ENCODE measurements at regions not wholly inside any gene's neighbourhood (a gene's known extent, or its start where the extent isn't known, plus 50 kb on each side); places are given as distances from the start of the nearest gene placed in this dataset.

DNA sequence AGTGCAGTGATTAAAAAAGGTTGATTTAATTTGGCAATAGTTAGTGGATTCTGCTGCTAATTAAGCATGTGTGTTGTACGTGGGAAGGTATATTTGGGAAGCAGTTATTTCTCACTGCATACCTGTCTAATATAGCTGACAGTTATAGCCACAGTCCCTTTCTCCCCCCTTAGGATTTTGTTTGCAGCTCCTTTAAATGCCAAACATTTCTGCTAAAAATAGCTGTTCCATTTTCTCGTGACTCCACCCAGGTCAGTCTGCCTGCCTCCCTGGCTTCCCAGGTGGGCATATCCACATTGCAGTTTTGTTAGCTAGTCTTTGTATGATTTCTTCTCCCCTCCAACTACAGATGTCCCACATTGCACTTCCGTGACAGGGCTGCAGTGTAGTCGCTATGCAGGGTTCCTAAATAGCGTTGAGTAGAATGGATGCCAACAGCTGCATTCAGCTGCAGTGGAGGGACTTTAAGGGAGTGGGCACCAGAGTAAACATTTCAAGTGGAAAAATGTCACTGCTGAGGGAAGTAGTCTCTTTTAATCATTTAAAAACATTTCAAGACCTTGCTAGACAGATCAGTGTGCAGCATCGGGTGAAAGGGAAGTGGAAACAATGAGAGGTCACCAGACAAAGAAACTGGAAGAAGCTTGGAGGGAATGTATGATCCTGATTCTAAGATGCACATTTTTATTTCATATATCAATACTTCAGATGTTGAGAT lies 326.3 kb downstream of the RAPGEF2 start:
- CTCF ChIA-PET: interaction anchor here (1.3 kb wide), 2 partner anchors 8 to 10 kb away, joined by 3 read pairs; no protein-coding TSS in a partner anchor
- H3K4me1 ChIP-seq (ENCODE audit: control extremely low read depth in 1 of 4, control insufficient read depth in 4 of 4, insufficient read depth in 4 of 4, low read length in 3 of 4): peaks cover 0 to 5% (median 2%) of the 10 kb centered on the region in 4 experiments
- POLR2A ChIA-PET: interaction anchor here (0.6 to 0.7 kb wide), 2 partner anchors 11 to 353 kb away, joined by 4 read pairs; no protein-coding TSS in a partner anchor

GRCh38 chr4:159429693-159430035 lies 326.8 kb downstream of the RAPGEF2 start:
- 0% methylated on average over 1 of the region's 3 CpGs for WGBS (ENCODE audit: insufficient coverage)
- Histone ChIP-seq H3K4me3 (ENCODE audit: control insufficient read depth in 1 of 7, extremely low read depth in 1 of 7, insufficient read depth in 4 of 7, low read depth in 2 of 7, low read length in 6 of 7) (no peak overlapping the region), H3K27ac (ENCODE audit: insufficient read depth in 1 of 2, low read depth in 1 of 2, low read length in 2 of 2, poor library complexity in 1 of 2, severe bottlenecking in 2 of 2) (no peak overlapping the region), H3K9me3 (ENCODE audit: control extremely low read depth in 1 of 5, control insufficient read depth in 4 of 5, insufficient read depth in 2 of 5, low read depth in 1 of 5, low read length in 4 of 5) (no peaks in the 10 kb centered on the region), H3K36me3 (ENCODE audit: control insufficient read depth in 4 of 4, insufficient read depth in 4 of 4, low read length in 3 of 4) (no peaks in the 10 kb centered on the region), H3K27me3 (replicated peaks in 2 of 5; ENCODE audit: control insufficient read depth in 4 of 5, insufficient read depth in 5 of 5, low read length in 4 of 5) (peaks cover 0 to 78% (median 29%) of the 10 kb centered on the region in 5 experiments), H3K4me1 (ENCODE audit: control extremely low read depth in 1 of 4, control insufficient read depth in 4 of 4, insufficient read depth in 4 of 4, low read length in 3 of 4) (peaks cover 0 to 5% (median 2%) of the 10 kb centered on the region in 4 experiments)
- ChIA-PET CTCF (interaction anchor here (1.3 kb wide), 2 partner anchors 9 to 10 kb away, joined by 3 read pairs; no protein-coding TSS in a partner anchor), POLR2A (interaction anchor here (0.6 to 0.7 kb wide), 2 partner anchors 11 to 354 kb away, joined by 4 read pairs; no protein-coding TSS in a partner anchor)
- DNase-seq: peak; percentile 19 to 78 (median 69)

More for the DNA sequence above, 326.3 kb downstream of the RAPGEF2 start:
- no peak overlapping the region for H3K27ac ChIP-seq (ENCODE audit: insufficient read depth in 1 of 2, low read depth in 1 of 2, low read length in 2 of 2, poor library complexity in 1 of 2, severe bottlenecking in 2 of 2)
- WGBS (ENCODE audit: insufficient coverage): 49% methylated on average over 2 of the region's 6 CpGs
- no peaks in the 10 kb centered on the region for H3K36me3 ChIP-seq (ENCODE audit: control insufficient read depth in 4 of 4, insufficient read depth in 4 of 4, low read length in 3 of 4)
- H3K4me3 ChIP-seq (ENCODE audit: control insufficient read depth in 1 of 7, extremely low read depth in 1 of 7, insufficient read depth in 4 of 7, low read depth in 2 of 7, low read length in 6 of 7): no peak overlapping the region
- peaks cover 0 to 73% (median 26%) of the 10 kb centered on the region in 5 experiments for H3K27me3 ChIP-seq (replicated peaks in 2 of 5; ENCODE audit: control insufficient read depth in 4 of 5, insufficient read depth in 5 of 5, low read length in 4 of 5)
- no peaks in the 10 kb centered on the region for H3K9me3 ChIP-seq (ENCODE audit: control extremely low read depth in 1 of 5, control insufficient read depth in 4 of 5, insufficient read depth in 2 of 5, low read depth in 1 of 5, low read length in 4 of 5)
- DNase-seq: no peak

DNA sequence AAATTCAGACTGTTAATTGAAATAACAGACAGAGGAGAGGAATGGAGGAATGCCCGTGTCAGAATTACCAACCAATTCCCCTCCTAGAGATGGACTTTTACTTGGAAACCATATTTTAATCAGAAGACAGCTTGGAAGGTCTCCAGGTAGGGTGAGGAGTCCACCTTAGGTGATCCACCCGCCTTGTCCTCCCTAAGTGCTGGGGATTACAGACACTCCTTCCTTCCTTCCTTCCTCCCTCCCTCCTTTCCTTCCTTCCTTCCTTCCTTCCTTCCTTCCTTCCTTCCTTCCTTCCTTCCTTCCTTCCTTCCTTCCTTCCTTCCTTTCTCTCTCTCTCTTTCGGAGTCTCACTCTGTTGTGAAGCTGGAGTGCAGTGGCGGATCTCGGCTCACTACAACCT lies 328.0 kb downstream of the RAPGEF2 start:
- CTCF ChIA-PET: no interaction called here
- POLR2A ChIA-PET: no interaction called here
- WGBS (ENCODE audit: insufficient coverage): 83% methylated on average over 4 of the region's 5 CpGs
- Histone ChIP-seq H3K9me3 (ENCODE audit: control extremely low read depth in 1 of 5, control insufficient read depth in 4 of 5, insufficient read depth in 2 of 5, low read depth in 1 of 5, low read length in 4 of 5) (no peaks in the 10 kb centered on the region), H3K4me3 (ENCODE audit: control insufficient read depth in 1 of 7, extremely low read depth in 1 of 7, insufficient read depth in 4 of 7, low read depth in 2 of 7, low read length in 6 of 7) (no peak overlapping the region), H3K27ac (ENCODE audit: insufficient read depth in 1 of 2, low read depth in 1 of 2, low read length in 2 of 2, poor library complexity in 1 of 2, severe bottlenecking in 2 of 2) (no peak overlapping the region), H3K4me1 (ENCODE audit: control extremely low read depth in 1 of 4, control insufficient read depth in 4 of 4, insufficient read depth in 4 of 4, low read length in 3 of 4) (peaks cover 0 to 9% (median 5%) of the 10 kb centered on the region in 4 experiments), H3K27me3 (replicated peaks in 2 of 5; ENCODE audit: control insufficient read depth in 4 of 5, insufficient read depth in 5 of 5, low read length in 4 of 5) (peaks cover 0 to 80% (median 29%) of the 10 kb centered on the region in 5 experiments), H3K36me3 (ENCODE audit: control insufficient read depth in 4 of 4, insufficient read depth in 4 of 4, low read length in 3 of 4) (no peaks in the 10 kb centered on the region)
- no peak for DNase-seq

DNA sequence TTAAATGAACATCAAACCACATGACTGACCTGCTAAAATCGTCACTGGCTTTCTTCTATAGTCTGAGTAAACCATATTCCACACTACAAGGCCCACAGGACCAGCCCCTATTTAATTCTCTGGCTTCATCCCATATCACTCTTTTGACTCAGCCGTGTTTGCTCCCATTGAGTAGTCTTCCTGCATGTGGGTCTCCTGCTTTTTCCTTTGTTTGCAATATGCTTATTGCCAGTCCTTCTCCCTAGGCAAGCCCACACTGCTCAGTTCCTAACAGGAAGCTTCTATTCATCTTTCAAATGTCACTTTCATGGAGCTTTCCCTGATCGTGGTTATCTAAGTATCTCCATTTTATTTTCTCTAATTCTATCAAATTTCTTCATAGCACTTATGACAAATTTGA lies 329.6 kb downstream of the RAPGEF2 start:
- H3K4me1 ChIP-seq (ENCODE audit: control extremely low read depth in 1 of 4, control insufficient read depth in 4 of 4, insufficient read depth in 4 of 4, low read length in 3 of 4): peaks cover 0 to 9% (median 6%) of the 10 kb centered on the region in 4 experiments
- peaks cover 0 to 79% (median 32%) of the 10 kb centered on the region in 5 experiments for H3K27me3 ChIP-seq (replicated peaks in 2 of 5; ENCODE audit: control insufficient read depth in 4 of 5, insufficient read depth in 5 of 5, low read length in 4 of 5)
- H3K36me3 ChIP-seq (ENCODE audit: control insufficient read depth in 4 of 4, insufficient read depth in 4 of 4, low read length in 3 of 4): no peaks in the 10 kb centered on the region
- no peak overlapping the region for H3K27ac ChIP-seq (ENCODE audit: insufficient read depth in 1 of 2, low read depth in 1 of 2, low read length in 2 of 2, poor library complexity in 1 of 2, severe bottlenecking in 2 of 2)
- 71% methylated on average over 2 of the region's 3 CpGs for WGBS (ENCODE audit: insufficient coverage)
- no peak for DNase-seq
- ChIA-PET POLR2A (no interaction called here), CTCF (interaction anchor here (1.2 kb wide), 1 partner anchor 42 kb away, joined by 3 read pairs; no protein-coding TSS in a partner anchor)
- no peak overlapping the region for H3K4me3 ChIP-seq (ENCODE audit: control insufficient read depth in 1 of 7, extremely low read depth in 1 of 7, insufficient read depth in 4 of 7, low read depth in 2 of 7, low read length in 6 of 7)
- H3K9me3 ChIP-seq (ENCODE audit: control extremely low read depth in 1 of 5, control insufficient read depth in 4 of 5, insufficient read depth in 2 of 5, low read depth in 1 of 5, low read length in 4 of 5): no peaks in the 10 kb centered on the region

- Histone ChIP-seq H3K27ac (ENCODE audit: insufficient read depth in 1 of 2, low read depth in 1 of 2, low read length in 2 of 2, poor library complexity in 1 of 2, severe bottlenecking in 2 of 2) (no peak overlapping the region), H3K4me3 (ENCODE audit: control insufficient read depth in 1 of 7, extremely low read depth in 1 of 7, insufficient read depth in 4 of 7, low read depth in 2 of 7, low read length in 6 of 7) (no peak overlapping the region), H3K4me1 (ENCODE audit: control extremely low read depth in 1 of 4, control insufficient read depth in 4 of 4, insufficient read depth in 4 of 4, low read length in 3 of 4) (peaks cover 0 to 9% (median 6%) of the 10 kb centered on the region in 4 experiments), H3K36me3 (ENCODE audit: control insufficient read depth in 4 of 4, insufficient read depth in 4 of 4, low read length in 3 of 4) (no peaks in the 10 kb centered on the region), H3K27me3 (replicated peaks in 2 of 5; ENCODE audit: control insufficient read depth in 4 of 5, insufficient read depth in 5 of 5, low read length in 4 of 5) (peaks cover 0 to 81% (median 31%) of the 10 kb centered on the region in 5 experiments), H3K9me3 (ENCODE audit: control extremely low read depth in 1 of 5, control insufficient read depth in 4 of 5, insufficient read depth in 2 of 5, low read depth in 1 of 5, low read length in 4 of 5) (peaks cover 0 to 2% (median 0%) of the 10 kb centered on the region in 5 experiments)
- no peak for DNase-seq
- ChIA-PET POLR2A (interaction anchor here (0.7 kb wide), 1 partner anchor 463 kb away, joined by 3 read pairs; no protein-coding TSS in a partner anchor), CTCF (interaction anchor here (1.2 kb wide), 1 partner anchor 43 kb away, joined by 3 read pairs; no protein-coding TSS in a partner anchor)
- WGBS (ENCODE audit: insufficient coverage): 100% methylated on average over 1 of the region's 3 CpGs
Observed at GRCh38 chr4:159433337-159433736, 330.5 kb downstream of the RAPGEF2 start.

GRCh38 chr4:159434114-159434870 lies 331.4 kb downstream of the RAPGEF2 start:
- peaks cover 0 to 80% (median 27%) of the 10 kb centered on the region in 5 experiments for H3K27me3 ChIP-seq (replicated peaks in 2 of 5; ENCODE audit: control insufficient read depth in 4 of 5, insufficient read depth in 5 of 5, low read length in 4 of 5)
- H3K4me1 ChIP-seq (ENCODE audit: control extremely low read depth in 1 of 4, control insufficient read depth in 4 of 4, insufficient read depth in 4 of 4, low read length in 3 of 4): peaks cover 0 to 9% (median 5%) of the 10 kb centered on the region in 4 experiments
- ChIA-PET CTCF (no interaction called here), POLR2A (no interaction called here)
- no peak overlapping the region for H3K27ac ChIP-seq (ENCODE audit: insufficient read depth in 1 of 2, low read depth in 1 of 2, low read length in 2 of 2, poor library complexity in 1 of 2, severe bottlenecking in 2 of 2)
- WGBS (ENCODE audit: insufficient coverage): 50% methylated on average over 3 of the region's 4 CpGs
- H3K36me3 ChIP-seq (ENCODE audit: control insufficient read depth in 4 of 4, insufficient read depth in 4 of 4, low read length in 3 of 4): no peaks in the 10 kb centered on the region
- no peak overlapping the region for H3K4me3 ChIP-seq (ENCODE audit: control insufficient read depth in 1 of 7, extremely low read depth in 1 of 7, insufficient read depth in 4 of 7, low read depth in 2 of 7, low read length in 6 of 7)
- H3K9me3 ChIP-seq (ENCODE audit: control extremely low read depth in 1 of 5, control insufficient read depth in 4 of 5, insufficient read depth in 2 of 5, low read depth in 1 of 5, low read length in 4 of 5): peaks cover 0 to 3% (median 0%) of the 10 kb centered on the region in 5 experiments
- DNase-seq: no peak
